ENCODE measurements at regions not wholly inside any gene's neighbourhood (a gene's known extent, or its start where the extent isn't known, plus 50 kb on each side); places are given as distances from the start of the nearest gene placed in this dataset.

- Histone ChIP-seq H3K9me3 (no peaks in the 10 kb centered on the region), H3K4me3 (no peak overlapping the region), H3K27me3 (peaks cover 0 to 13% (median 0%) of the 10 kb centered on the region in 4 donors), H3K36me3 (no peaks in the 10 kb centered on the region), H3K4me1 (no peaks in the 10 kb centered on the region), H3K27ac (no peak overlapping the region)
- intact Hi-C loops (cut with DNase I), result no loop called here
- DNase-seq, result no peak
- TF ChIP-seq POLR2A (IDR thresholded peaks at IDR 0.05), result no peak
- TF ChIP-seq, protein P1, sequence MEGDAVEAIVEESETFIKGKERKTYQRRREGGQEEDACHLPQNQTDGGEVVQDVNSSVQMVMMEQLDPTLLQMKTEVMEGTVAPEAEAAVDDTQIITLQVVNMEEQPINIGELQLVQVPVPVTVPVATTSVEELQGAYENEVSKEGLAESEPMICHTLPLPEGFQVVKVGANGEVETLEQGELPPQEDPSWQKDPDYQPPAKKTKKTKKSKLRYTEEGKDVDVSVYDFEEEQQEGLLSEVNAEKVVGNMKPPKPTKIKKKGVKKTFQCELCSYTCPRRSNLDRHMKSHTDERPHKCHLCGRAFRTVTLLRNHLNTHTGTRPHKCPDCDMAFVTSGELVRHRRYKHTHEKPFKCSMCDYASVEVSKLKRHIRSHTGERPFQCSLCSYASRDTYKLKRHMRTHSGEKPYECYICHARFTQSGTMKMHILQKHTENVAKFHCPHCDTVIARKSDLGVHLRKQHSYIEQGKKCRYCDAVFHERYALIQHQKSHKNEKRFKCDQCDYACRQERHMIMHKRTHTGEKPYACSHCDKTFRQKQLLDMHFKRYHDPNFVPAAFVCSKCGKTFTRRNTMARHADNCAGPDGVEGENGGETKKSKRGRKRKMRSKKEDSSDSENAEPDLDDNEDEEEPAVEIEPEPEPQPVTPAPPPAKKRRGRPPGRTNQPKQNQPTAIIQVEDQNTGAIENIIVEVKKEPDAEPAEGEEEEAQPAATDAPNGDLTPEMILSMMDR (IDR thresholded peaks at IDR 0.05), result no peak
- 87 to 96% methylated on average over 3 of the region's 3 CpGs for WGBS, 2 donors
These were observed 122.5 kb upstream of the POU3F1 start for GRCh38 chr1:38169121-38169520.

GRCh38 chr1:38168365-38168764 lies 121.8 kb upstream of the POU3F1 start:
- Histone ChIP-seq H3K9me3 (no peaks in the 10 kb centered on the region), H3K27me3 (peaks cover 0 to 13% (median 0%) of the 10 kb centered on the region in 4 donors), H3K27ac (no peak overlapping the region), H3K4me1 (no peaks in the 10 kb centered on the region), H3K4me3 (no peak overlapping the region), H3K36me3 (no peaks in the 10 kb centered on the region)
- 92 to 100% methylated on average over 2 of the region's 2 CpGs for WGBS, 2 donors
- intact Hi-C loops (cut with DNase I), result no loop called here
- no peak for TF ChIP-seq POLR2A (IDR thresholded peaks at IDR 0.05)
- TF ChIP-seq, protein P1 (IDR thresholded peaks at IDR 0.05), result no peak
- no peak for DNase-seq

GRCh38 chr1:38166461-38166860 lies 119.9 kb upstream of the POU3F1 start:
- DNase-seq, result no peak
- H3K36me3 ChIP-seq, result no peaks in the 10 kb centered on the region
- peaks cover 0 to 13% (median 0%) of the 10 kb centered on the region in 4 donors for H3K27me3 ChIP-seq
- no peak overlapping the region for H3K27ac ChIP-seq
- H3K4me1 ChIP-seq, result no peaks in the 10 kb centered on the region
- H3K9me3 ChIP-seq, result no peaks in the 10 kb centered on the region
- no peak overlapping the region for H3K4me3 ChIP-seq
- 79 to 91% methylated on average over 4 of the region's 4 CpGs for WGBS, 2 donors
- intact Hi-C loops (cut with DNase I), result no loop called here
- no peak for TF ChIP-seq POLR2A (IDR thresholded peaks at IDR 0.05)

DNA sequence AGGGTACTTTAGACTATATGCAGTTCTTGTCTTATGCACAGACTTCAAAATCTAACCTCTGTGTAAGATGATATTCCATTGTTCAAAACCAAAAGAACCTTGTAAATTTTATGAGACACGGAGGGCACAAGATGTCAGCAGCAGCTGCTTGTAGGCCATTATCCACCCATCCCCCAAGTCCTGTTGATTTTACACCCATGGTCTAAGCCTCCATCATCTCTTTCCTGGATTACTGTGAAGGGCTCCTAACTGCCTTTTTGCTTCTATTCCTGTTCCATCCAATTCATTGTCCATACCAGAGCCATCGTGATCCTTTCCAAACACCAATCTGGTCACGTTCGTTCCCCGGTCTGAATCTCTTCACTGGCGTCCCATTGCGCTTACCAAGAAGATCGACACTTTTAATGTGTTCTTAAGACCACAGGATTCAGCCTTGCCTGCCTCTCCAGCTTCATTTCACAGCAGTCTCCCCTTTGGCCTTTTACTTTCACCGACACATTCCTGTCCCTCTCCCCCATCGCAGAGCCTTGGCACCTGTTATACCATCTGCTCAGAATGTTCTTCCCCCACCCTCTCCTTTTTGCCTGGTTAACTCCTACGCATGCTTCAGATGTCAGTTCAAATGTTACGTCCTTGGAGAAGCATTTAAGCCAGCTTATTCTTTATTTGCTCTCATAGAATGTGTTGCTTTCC lies 107.3 kb upstream of the POU3F1 start:
- no peaks in the 10 kb centered on the region for H3K36me3 ChIP-seq

GRCh38 chr1:38153066-38153777 lies 106.6 kb upstream of the POU3F1 start:
- intact Hi-C loops (cut with DNase I), result no loop called here
- Histone ChIP-seq H3K9me3 (peaks cover 0 to 11% (median 0%) of the 10 kb centered on the region in 3 donors), H3K27ac (no peak overlapping the region), H3K4me3 (no peak overlapping the region), H3K27me3 (peaks cover 0 to 30% (median 0%) of the 10 kb centered on the region in 4 donors), H3K4me1 (no peaks in the 10 kb centered on the region), H3K36me3 (no peaks in the 10 kb centered on the region)
- DNase-seq, result no peak
- TF ChIP-seq POLR2A (IDR thresholded peaks at IDR 0.05), result no peak
- TF ChIP-seq, protein P1 (IDR thresholded peaks at IDR 0.05), result no peak
- WGBS, 2 donors, result 50 to 68% methylated on average over 6 of the region's 6 CpGs

More for the DNA sequence above, 107.3 kb upstream of the POU3F1 start:
- H3K4me1 ChIP-seq, result no peaks in the 10 kb centered on the region
- TF ChIP-seq POLR2A (IDR thresholded peaks at IDR 0.05), result no peak
- TF ChIP-seq, protein P1 (IDR thresholded peaks at IDR 0.05), result no peak
- 73 to 89% methylated on average over 12 of the region's 12 CpGs for WGBS, 2 donors
- H3K27me3 ChIP-seq, result peaks cover 0 to 30% (median 0%) of the 10 kb centered on the region in 4 donors
- intact Hi-C loops (cut with DNase I), result no loop called here
- no peak overlapping the region for H3K4me3 ChIP-seq
- peaks cover 0 to 11% (median 0%) of the 10 kb centered on the region in 3 donors for H3K9me3 ChIP-seq
- DNase-seq, result no peak
- H3K27ac ChIP-seq, result no peak overlapping the region
